HG03280 (cell line): ENCODE measurements at regions not wholly inside any gene's neighbourhood (a gene's known extent, or its start where the extent isn't known, plus 50 kb on each side); places are given as distances from the start of the nearest gene placed in this dataset.
"Not testable (repeated sequence)": the region's sequence is repeated elsewhere in the genome, so short reads cannot be mapped to it uniquely, and the experiment has no call there.

ENCODE experiments used
- ATAC-seq: cut with Tn5 transposase; IDR thresholded peaks from one replicate; pipeline ENCODE4 v1.9.1; 2021; ENCODE audit warnings: mild to moderate bottlenecking, moderate library complexity; ENCODE audit not compliant: unreplicated experiment

- no peak for ATAC-seq
These were observed 105.5 kb upstream of the ASB18 start for GRCh38 chr2:236369661-236370062.

DNA sequence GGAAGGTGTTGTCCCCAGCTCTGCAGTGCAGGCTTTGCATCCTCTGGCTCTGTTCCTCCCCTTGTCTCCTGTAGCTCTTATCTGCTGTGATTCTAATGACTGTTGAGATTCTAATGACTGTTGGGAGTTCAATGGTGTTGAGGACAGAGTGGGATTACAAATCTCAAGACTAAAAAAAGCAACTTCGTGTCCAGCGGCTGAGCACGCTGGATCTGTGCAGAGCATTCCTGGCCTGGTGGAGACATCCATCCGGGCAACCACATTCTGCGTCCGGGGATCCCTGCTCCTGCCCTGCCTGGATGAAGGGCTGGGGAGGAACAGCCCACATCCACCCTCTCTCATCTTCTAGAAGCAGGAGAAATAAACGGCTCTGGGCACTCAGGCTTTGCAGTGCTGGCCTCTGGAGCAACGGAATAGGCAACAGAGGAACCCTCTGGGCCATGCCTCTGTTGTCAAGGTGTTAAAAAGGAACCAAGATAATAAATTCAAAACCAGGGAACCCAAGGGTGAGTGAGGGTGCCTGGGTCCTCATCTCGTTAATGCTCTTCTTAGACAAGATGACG is 106.7 kb upstream of the ASB18 start:
- no peak for ATAC-seq

GRCh38 chr2:236375973-236376476 is 111.8 kb upstream of the ASB18 start:
- ATAC-seq: no peak

DNA sequence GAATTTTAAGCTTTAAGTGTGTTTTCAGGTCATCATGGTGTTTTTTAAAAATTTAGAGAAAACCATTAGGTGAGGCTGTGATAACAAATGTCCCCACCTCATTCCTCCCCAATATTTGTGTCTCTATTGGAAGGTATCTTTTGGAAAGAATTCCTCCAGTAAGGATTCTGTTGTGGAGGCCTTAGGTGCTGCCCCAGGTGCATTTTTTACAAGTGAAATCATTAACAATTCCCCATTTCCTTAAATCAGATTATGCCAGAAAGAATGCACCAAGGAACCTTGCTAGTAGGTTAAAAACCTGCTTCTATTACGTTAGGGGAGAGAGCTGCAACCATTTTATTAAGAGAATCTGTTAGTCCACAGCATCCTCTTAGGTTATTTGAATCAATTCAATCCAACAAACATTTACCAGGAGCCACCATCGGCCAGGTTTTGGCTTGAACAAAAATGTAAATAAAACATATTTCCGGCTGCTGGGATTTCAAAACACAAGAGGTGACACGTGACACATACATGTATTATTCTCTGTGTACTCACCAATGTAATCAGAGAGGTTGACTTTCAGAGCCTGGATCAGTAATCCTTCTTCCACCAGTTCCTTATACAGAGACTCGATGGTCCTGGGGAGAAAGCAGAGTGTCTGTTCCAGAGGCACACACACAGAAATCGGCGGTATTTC is 112.5 kb upstream of the ASB18 start:
- ATAC-seq: no peak

DNA sequence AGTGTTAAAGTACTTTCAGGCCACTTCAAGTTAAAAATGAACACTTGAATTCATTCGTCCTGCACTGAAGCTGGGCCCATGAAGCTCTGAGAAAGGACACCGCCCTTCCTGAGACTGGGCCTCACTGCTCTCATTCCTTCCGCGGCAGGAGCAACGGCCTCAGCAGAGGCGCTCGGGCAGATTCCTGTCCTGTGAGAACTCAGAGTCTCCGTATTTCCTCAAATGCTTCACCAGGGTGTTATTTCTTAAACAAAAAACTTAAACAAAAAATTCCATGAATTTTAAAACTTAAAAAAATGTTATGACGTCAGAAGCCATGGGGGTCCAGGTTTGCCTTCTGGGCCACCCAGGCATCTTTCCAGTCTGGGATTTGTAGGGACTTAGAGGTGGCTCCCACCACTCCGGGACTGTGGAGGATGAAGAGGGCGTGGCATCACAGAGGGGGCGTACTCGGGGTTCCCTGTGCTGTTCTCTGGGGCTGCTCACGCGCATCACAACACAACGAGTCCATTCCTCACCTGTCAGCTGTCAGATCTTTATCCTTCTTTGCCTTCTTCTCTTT is 115.9 kb upstream of the ASB18 start:
- ATAC-seq: no peak

DNA sequence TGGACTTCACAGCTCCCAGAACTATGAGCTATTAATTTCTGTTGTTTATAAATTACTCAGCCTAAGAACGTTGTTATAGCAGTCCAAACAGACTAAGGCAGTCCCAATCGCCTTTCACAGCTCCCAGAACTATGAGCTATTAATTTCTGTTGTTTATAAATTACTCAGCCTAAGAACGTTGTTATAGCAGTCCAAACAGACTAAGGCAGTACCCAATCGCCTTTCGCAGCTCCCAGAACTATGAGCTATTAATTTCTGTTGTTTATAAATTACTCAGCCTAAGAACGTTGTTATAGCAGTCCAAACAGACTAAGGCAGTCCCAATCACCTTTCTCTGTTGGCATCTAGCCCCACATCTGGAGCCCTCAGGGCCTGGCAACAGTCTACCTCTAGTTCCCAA is 117.0 kb upstream of the ASB18 start:
- not testable (repeated sequence) for ATAC-seq

DNA sequence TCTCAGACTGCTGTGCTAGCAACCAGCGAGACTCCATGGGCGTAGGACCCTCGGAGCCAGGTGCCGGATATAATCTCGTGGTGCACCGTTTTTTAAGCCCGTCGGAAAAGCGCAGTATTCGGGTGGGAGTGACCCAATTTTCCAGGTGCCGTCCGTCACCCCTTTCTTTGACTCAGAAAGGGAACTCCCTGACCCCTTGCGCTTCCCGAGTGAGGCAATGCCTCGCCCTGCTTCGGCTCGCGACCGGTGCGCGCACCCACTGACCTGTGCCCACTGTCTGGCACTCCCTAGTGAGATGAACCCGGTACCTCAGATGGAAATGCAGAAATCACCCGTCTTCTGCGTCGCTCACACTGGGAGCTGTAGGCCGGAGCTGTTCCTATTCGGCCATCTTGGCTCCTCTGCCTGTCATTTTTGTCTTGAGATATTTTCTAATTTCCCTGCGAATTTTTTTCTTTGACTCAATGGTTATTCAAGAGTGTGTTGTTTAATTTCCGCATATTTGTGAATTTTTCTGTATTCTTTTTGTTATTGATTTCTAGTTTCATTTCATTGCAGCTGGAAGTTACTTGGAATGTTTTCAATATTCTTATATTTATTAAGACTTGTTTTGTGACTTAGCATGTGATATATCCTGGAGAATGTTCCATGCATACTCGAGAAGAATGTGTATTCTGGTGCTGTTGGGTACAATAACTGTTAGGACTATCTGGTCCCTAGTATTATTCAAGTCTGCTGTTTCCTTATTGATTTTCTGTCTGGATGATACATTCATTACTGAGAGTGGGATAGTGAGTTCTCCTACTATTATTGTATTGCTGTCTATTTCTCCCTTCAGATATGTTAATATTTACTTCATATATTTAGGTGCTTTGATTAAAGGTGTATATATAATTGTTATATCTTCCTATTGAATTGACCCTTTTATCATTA is 125.3 kb upstream of the ASB18 start:
- ATAC-seq: not testable (repeated sequence)

GRCh38 chr2:236393101-236393500 is 128.9 kb upstream of the ASB18 start:
- ATAC-seq: no peak

GRCh38 chr2:236393581-236393980 is 129.4 kb upstream of the ASB18 start:
- no peak for ATAC-seq

DNA sequence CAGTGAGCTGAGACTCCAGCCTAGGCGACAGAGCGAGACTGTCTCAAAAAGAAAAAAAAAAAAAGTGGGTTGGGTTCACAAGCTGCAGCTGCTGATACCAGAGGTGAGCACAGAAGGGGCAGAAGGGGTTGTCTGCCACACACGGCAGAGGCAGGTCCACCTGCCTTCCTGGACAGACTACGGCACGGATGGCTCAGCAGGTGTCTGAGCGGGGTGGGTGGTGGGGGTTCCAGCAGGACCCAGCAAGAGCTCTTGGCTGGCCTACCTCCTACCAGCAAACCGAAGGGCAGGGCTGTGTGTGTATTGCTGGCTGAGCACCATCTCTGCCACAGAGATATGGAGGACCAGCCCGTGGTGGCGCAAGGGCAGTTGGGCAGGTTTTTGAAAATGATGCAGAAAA is 130.4 kb upstream of the ASB18 start:
- ATAC-seq: no peak

DNA sequence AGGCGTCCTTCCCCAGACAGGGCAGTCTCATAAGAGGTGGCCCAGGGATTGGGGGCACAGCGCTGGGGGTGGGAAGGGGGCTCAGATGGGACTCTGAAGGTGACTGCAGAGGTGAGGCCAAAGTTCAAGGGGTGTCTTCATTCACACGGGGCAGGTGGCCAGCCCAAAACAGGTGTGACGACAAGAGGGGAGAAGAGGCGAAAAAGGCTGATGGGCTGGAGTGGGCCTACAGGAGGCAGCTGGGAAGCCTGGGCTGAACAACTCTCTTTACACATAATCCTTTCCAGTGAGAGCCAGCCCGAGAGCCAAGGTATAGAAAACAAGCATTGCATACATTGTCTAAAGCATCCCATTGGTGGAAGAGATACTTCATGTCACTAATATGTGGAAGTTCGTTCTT is 130.9 kb upstream of the ASB18 start:
- ATAC-seq: no peak

GRCh38 chr2:236396818-236397350 is 132.7 kb upstream of the ASB18 start:
- no peak for ATAC-seq

- ATAC-seq: no peak
These were observed 133.5 kb upstream of the ASB18 start for GRCh38 chr2:236397681-236398080.

DNA sequence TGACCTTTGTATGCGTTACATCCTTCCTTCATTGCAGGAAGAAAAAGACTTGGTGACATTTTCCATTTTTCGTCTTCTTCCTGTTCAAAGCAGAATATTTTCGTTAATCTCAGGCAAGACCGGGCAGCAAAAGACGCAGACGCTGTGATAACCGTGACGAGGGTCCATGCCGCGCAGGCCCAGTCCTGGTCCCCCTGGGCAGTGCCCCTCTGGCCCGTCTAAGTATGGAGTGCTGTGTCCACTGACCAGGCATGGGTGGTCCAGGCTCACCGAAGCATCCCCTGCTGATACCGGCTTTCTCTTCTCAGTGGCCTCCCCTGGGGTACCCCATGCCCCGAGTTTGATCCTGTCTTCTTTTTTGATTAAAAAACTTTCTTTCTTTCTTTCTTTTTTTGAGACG is 135.2 kb upstream of the ASB18 start:
- ATAC-seq: no peak

DNA sequence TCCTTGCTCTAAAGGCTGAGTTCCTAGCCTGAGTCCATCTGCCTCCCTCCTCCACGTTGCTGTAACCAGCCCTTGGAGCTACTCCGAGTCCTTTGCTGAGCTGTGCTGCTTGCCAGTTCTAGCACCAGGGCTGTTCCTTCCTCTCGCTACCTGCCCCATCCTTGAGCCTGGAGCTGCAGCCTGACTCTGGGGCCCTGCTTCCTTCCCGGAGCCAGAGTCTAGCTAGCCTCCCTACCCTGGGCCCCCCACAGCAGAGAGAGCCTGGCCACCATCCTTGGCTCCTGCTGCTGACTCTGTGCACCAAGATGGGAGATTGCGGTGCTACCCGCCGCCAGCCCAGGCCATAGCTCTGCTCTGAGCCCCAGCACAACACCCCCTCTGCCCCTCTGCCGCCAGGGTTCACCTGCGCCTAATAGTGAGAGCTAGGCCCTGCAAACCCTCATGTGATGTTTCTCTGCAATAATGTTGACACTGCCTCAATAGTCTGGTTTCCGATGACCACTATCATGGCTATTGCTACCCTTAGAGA is 135.9 kb upstream of the ASB18 start:
- ATAC-seq: no peak

DNA sequence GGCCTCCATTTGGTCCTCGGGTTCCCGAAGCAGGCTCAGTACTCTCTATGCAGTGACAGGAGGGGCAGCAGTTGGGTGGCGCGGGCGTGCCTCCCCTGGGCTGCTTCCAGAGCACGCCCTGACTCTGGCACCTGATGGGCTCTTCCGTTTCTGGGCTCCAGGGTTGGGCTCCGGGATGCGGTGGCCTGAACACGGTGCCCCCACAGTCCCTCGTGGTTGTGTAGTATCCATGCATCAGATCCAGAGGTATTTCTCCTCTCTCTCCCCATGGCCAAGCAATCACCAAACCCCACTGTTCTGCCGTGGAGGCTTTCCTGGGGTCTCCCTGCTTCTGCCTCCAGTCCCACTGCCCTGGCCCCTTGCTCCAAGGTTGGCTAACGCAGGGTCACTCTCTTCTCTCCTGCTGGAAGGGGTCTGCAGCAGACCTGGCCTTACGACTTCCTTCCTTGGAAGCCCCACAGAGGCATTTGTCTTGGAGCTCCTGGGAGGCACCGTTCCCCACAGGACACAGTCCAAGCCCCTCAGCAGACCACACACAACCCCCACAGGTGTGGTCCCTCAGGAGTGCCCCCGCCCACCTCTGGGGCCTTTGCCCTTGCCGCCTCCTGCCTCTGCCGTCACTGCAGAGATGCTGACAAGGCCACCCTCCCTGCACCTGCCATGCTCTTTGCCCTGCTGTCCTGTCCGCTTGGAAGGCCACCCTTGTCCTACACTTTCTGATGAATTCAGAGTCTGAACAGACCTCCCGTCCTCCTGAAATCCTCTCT is 136.6 kb upstream of the ASB18 start:
- no peak for ATAC-seq

- ATAC-seq: no peak
These were observed 138.0 kb upstream of the ASB18 start for GRCh38 chr2:236402033-236402790.

DNA sequence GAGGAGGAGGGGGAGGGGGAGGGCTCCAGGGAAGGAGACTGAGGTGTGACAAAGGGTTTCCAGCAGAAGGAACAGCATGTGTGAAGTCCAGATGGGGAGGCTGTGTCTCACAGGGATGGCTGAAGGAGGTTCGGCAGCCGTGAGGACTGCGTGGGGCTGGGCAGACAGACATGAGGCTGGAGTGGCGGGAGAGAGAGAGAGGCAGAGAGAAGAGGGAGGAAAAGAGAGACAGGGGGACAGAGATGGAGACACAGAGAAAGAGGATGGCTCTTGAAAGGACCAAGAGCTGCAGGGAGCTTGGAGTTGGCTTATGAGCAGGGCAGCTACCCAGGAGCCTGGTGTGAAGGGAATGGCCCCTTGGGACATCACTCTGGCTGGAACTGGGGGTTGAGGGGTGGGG is 138.9 kb upstream of the ASB18 start:
- ATAC-seq: no peak

- ATAC-seq: no peak
These were observed 139.6 kb upstream of the ASB18 start for GRCh38 chr2:236403811-236404210.
